ENCODE measurements at regions not wholly inside any gene's neighbourhood (a gene's known extent, or its start where the extent isn't known, plus 50 kb on each side); places are given as distances from the start of the nearest gene placed in this dataset.
"Not testable (repeated sequence)": the region's sequence is repeated elsewhere in the genome, so short reads cannot be mapped to it uniquely, and the experiment has no call there.

- peak; percentile 41 to 66 (median 62) for DNase-seq
- H3K4me3 ChIP-seq (ENCODE audit: control insufficient read depth in 1 of 7, extremely low read depth in 1 of 7, insufficient read depth in 4 of 7, low read depth in 2 of 7, low read length in 6 of 7) = no peak overlapping the region
- H3K9me3 ChIP-seq (ENCODE audit: control extremely low read depth in 1 of 5, control insufficient read depth in 4 of 5, insufficient read depth in 2 of 5, low read depth in 1 of 5, low read length in 4 of 5) = peaks cover 0 to 12% (median 7%) of the 10 kb centered on the region in 5 experiments
- ChIA-PET POLR2A (no interaction called here), CTCF (interaction anchor here (0.7 to 1.6 kb wide), 5 partner anchors 14 to 158 kb away, joined by 3 to 10 read pairs (median 4); no protein-coding TSS in a partner anchor)
- no peak overlapping the region for H3K27ac ChIP-seq (ENCODE audit: insufficient read depth in 1 of 2, low read depth in 1 of 2, low read length in 2 of 2, poor library complexity in 1 of 2, severe bottlenecking in 2 of 2)
- no peaks in the 10 kb centered on the region for H3K27me3 ChIP-seq (replicated peaks in 2 of 5; ENCODE audit: control insufficient read depth in 4 of 5, insufficient read depth in 5 of 5, low read length in 4 of 5)
- 14% methylated on average over 1 of the region's 4 CpGs for WGBS (ENCODE audit: insufficient coverage)
- no peaks in the 10 kb centered on the region for H3K36me3 ChIP-seq (ENCODE audit: control insufficient read depth in 4 of 4, insufficient read depth in 4 of 4, low read length in 3 of 4)
- H3K4me1 ChIP-seq (ENCODE audit: control extremely low read depth in 1 of 4, control insufficient read depth in 4 of 4, insufficient read depth in 4 of 4, low read length in 3 of 4) = peaks cover 0 to 6% (median 2%) of the 10 kb centered on the region in 4 experiments
Observed at GRCh38 chr6:4210629-4211419, 75.4 kb upstream of the ECI2 start.

GRCh38 chr6:4209196-4209595, 73.8 kb upstream of the ECI2 start:
- H3K36me3 ChIP-seq (ENCODE audit: control insufficient read depth in 4 of 4, insufficient read depth in 4 of 4, low read length in 3 of 4) = no peaks in the 10 kb centered on the region
- no peak overlapping the region for H3K27ac ChIP-seq (ENCODE audit: insufficient read depth in 1 of 2, low read depth in 1 of 2, low read length in 2 of 2, poor library complexity in 1 of 2, severe bottlenecking in 2 of 2)
- DNase-seq = peak in 2 of 3 donors; percentile 9 to 27
- H3K27me3 ChIP-seq (replicated peaks in 2 of 5; ENCODE audit: control insufficient read depth in 4 of 5, insufficient read depth in 5 of 5, low read length in 4 of 5) = no peaks in the 10 kb centered on the region
- no peak overlapping the region for H3K4me3 ChIP-seq (ENCODE audit: control insufficient read depth in 1 of 7, extremely low read depth in 1 of 7, insufficient read depth in 4 of 7, low read depth in 2 of 7, low read length in 6 of 7)
- WGBS (ENCODE audit: insufficient coverage) = no CpG with 5 or more reads among the region's 2 CpGs
- H3K4me1 ChIP-seq (ENCODE audit: control extremely low read depth in 1 of 4, control insufficient read depth in 4 of 4, insufficient read depth in 4 of 4, low read length in 3 of 4) = peaks cover 0 to 6% (median 2%) of the 10 kb centered on the region in 4 experiments
- ChIA-PET POLR2A (no interaction called here), CTCF (no interaction called here)
- H3K9me3 ChIP-seq (ENCODE audit: control extremely low read depth in 1 of 5, control insufficient read depth in 4 of 5, insufficient read depth in 2 of 5, low read depth in 1 of 5, low read length in 4 of 5) = peaks cover 0 to 11% (median 8%) of the 10 kb centered on the region in 5 experiments

GRCh38 chr6:4208158-4208557, 72.8 kb upstream of the ECI2 start:
- DNase-seq = no peak
- H3K4me1 ChIP-seq (ENCODE audit: control extremely low read depth in 1 of 4, control insufficient read depth in 4 of 4, insufficient read depth in 4 of 4, low read length in 3 of 4) = peaks cover 0 to 6% (median 2%) of the 10 kb centered on the region in 4 experiments
- peaks cover 0 to 5% (median 2%) of the 10 kb centered on the region in 5 experiments for H3K9me3 ChIP-seq (ENCODE audit: control extremely low read depth in 1 of 5, control insufficient read depth in 4 of 5, insufficient read depth in 2 of 5, low read depth in 1 of 5, low read length in 4 of 5)
- WGBS (ENCODE audit: insufficient coverage) = 95% methylated on average over 2 of the region's 2 CpGs
- ChIA-PET POLR2A (no interaction called here), CTCF (no interaction called here)
- no peak overlapping the region for H3K4me3 ChIP-seq (ENCODE audit: control insufficient read depth in 1 of 7, extremely low read depth in 1 of 7, insufficient read depth in 4 of 7, low read depth in 2 of 7, low read length in 6 of 7)
- H3K27me3 ChIP-seq (replicated peaks in 2 of 5; ENCODE audit: control insufficient read depth in 4 of 5, insufficient read depth in 5 of 5, low read length in 4 of 5) = no peaks in the 10 kb centered on the region
- no peak overlapping the region for H3K27ac ChIP-seq (ENCODE audit: insufficient read depth in 1 of 2, low read depth in 1 of 2, low read length in 2 of 2, poor library complexity in 1 of 2, severe bottlenecking in 2 of 2)
- no peaks in the 10 kb centered on the region for H3K36me3 ChIP-seq (ENCODE audit: control insufficient read depth in 4 of 4, insufficient read depth in 4 of 4, low read length in 3 of 4)

DNA sequence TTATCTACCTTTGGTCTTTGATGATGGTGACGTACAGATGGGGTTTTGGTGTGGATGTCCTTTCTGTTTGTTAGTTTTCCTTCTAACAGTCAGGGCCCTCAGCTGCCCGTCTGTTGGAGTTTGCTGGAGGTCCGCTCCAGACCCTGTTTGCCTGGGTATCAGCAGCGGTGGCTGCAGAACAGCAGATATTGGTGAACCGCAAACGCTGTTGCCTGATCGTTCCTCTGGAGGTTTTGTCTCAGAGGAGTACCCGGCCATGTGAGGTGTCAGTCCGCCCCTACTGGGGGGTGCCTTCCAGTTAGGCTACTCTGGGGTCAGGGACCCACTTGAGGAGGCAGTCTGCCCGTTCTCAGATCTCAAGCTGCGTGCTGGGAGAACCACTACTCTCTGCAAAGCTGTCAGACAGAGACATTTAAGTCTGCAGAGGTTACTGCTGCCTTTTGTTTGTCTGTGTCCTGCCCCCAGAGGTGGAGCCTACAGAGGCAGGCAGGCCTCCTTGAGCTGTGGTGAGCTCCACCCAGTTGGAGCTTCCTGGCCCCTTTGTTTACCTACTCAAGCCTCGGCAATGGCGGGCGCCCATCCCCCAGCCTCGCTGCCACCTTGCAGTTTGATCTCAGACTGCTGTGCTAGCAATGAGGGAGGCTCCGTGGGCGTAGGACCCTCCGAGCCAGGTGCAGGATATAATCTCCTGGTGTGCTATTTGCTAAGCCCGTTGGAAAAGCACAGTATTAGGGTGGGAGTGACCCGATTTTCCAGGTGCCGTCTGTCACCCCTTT, 68.5 kb upstream of the ECI2 start:
- CTCF ChIA-PET = not testable (repeated sequence)
- 96% methylated on average over 14 of the region's 21 CpGs for WGBS (ENCODE audit: insufficient coverage)

GRCh38 chr6:4192627-4193026, 57.3 kb upstream of the ECI2 start:
- POLR2A ChIA-PET = no interaction called here
- Histone ChIP-seq H3K4me1 (ENCODE audit: control extremely low read depth in 1 of 4, control insufficient read depth in 4 of 4, insufficient read depth in 4 of 4, low read length in 3 of 4) (no peaks in the 10 kb centered on the region), H3K27me3 (replicated peaks in 2 of 5; ENCODE audit: control insufficient read depth in 4 of 5, insufficient read depth in 5 of 5, low read length in 4 of 5) (no peaks in the 10 kb centered on the region), H3K36me3 (ENCODE audit: control insufficient read depth in 4 of 4, insufficient read depth in 4 of 4, low read length in 3 of 4) (no peaks in the 10 kb centered on the region), H3K27ac (ENCODE audit: insufficient read depth in 1 of 2, low read depth in 1 of 2, low read length in 2 of 2, poor library complexity in 1 of 2, severe bottlenecking in 2 of 2) (no peak overlapping the region), H3K9me3 (ENCODE audit: control extremely low read depth in 1 of 5, control insufficient read depth in 4 of 5, insufficient read depth in 2 of 5, low read depth in 1 of 5, low read length in 4 of 5) (no peaks in the 10 kb centered on the region), H3K4me3 (ENCODE audit: control insufficient read depth in 1 of 7, extremely low read depth in 1 of 7, insufficient read depth in 4 of 7, low read depth in 2 of 7, low read length in 6 of 7) (no peak overlapping the region)
- WGBS (ENCODE audit: insufficient coverage) = 95% methylated on average over 3 of the region's 3 CpGs
- DNase-seq = no peak
- CTCF ChIA-PET = no interaction called here

More for the DNA sequence above, 68.5 kb upstream of the ECI2 start:
- H3K27me3 ChIP-seq (replicated peaks in 2 of 5; ENCODE audit: control insufficient read depth in 4 of 5, insufficient read depth in 5 of 5, low read length in 4 of 5); H3K4me3 ChIP-seq (ENCODE audit: control insufficient read depth in 1 of 7, extremely low read depth in 1 of 7, insufficient read depth in 4 of 7, low read depth in 2 of 7, low read length in 6 of 7); H3K36me3 ChIP-seq (ENCODE audit: control insufficient read depth in 4 of 4, insufficient read depth in 4 of 4, low read length in 3 of 4); H3K27ac ChIP-seq (ENCODE audit: insufficient read depth in 1 of 2, low read depth in 1 of 2, low read length in 2 of 2, poor library complexity in 1 of 2, severe bottlenecking in 2 of 2); H3K9me3 ChIP-seq (ENCODE audit: control extremely low read depth in 1 of 5, control insufficient read depth in 4 of 5, insufficient read depth in 2 of 5, low read depth in 1 of 5, low read length in 4 of 5); H3K4me1 ChIP-seq (ENCODE audit: control extremely low read depth in 1 of 4, control insufficient read depth in 4 of 4, insufficient read depth in 4 of 4, low read length in 3 of 4); POLR2A ChIA-PET; DNase-seq: not testable (repeated sequence)

- CTCF ChIA-PET = no interaction called here
- no CpG with 5 or more reads among the region's 1 CpG for WGBS (ENCODE audit: insufficient coverage)
Observed at GRCh38 chr6:4192173-4192572, 56.8 kb upstream of the ECI2 start.

DNA sequence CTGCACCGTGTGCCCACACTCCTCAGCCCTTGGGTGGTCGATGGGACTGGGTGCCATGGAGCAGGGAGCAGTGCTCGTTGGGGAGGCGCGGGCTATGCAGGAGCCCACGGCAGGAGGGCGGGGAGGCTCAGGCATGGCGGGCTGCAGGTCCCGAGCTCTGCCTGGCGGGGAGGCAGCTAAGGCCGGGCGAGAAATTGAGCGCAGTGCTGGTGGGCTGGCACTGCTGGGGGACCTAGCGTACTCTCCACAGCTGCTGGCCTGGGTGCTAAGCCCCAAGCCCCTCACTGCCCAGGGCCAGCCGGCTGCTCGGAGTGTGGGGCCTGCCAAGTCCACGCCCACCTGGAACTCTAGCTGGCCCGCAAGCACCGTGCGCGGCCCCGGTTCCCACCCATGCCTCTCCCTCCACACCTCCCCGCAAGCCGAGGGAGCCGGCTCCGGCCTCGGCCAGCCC, 55.9 kb upstream of the ECI2 start:
- Histone ChIP-seq H3K27ac (ENCODE audit: insufficient read depth in 1 of 2, low read depth in 1 of 2, low read length in 2 of 2, poor library complexity in 1 of 2, severe bottlenecking in 2 of 2) (no peak overlapping the region), H3K27me3 (replicated peaks in 2 of 5; ENCODE audit: control insufficient read depth in 4 of 5, insufficient read depth in 5 of 5, low read length in 4 of 5) (no peaks in the 10 kb centered on the region), H3K4me1 (ENCODE audit: control extremely low read depth in 1 of 4, control insufficient read depth in 4 of 4, insufficient read depth in 4 of 4, low read length in 3 of 4) (no peaks in the 10 kb centered on the region), H3K4me3 (ENCODE audit: control insufficient read depth in 1 of 7, extremely low read depth in 1 of 7, insufficient read depth in 4 of 7, low read depth in 2 of 7, low read length in 6 of 7) (no peak overlapping the region), H3K36me3 (ENCODE audit: control insufficient read depth in 4 of 4, insufficient read depth in 4 of 4, low read length in 3 of 4) (no peaks in the 10 kb centered on the region), H3K9me3 (ENCODE audit: control extremely low read depth in 1 of 5, control insufficient read depth in 4 of 5, insufficient read depth in 2 of 5, low read depth in 1 of 5, low read length in 4 of 5) (no peaks in the 10 kb centered on the region)
- CTCF ChIA-PET = no interaction called here
- 98% methylated on average over 18 of the region's 27 CpGs for whole genome bisulfite sequencing (ENCODE audit: insufficient coverage)
- no peak for DNase-seq
- POLR2A ChIA-PET = no interaction called here

More at GRCh38 chr6:4192173-4192572, 56.8 kb upstream of the ECI2 start:
- POLR2A ChIA-PET = no interaction called here
- Histone ChIP-seq H3K4me3 (ENCODE audit: control insufficient read depth in 1 of 7, extremely low read depth in 1 of 7, insufficient read depth in 4 of 7, low read depth in 2 of 7, low read length in 6 of 7) (no peak overlapping the region), H3K27me3 (replicated peaks in 2 of 5; ENCODE audit: control insufficient read depth in 4 of 5, insufficient read depth in 5 of 5, low read length in 4 of 5) (no peaks in the 10 kb centered on the region), H3K4me1 (ENCODE audit: control extremely low read depth in 1 of 4, control insufficient read depth in 4 of 4, insufficient read depth in 4 of 4, low read length in 3 of 4) (no peaks in the 10 kb centered on the region), H3K27ac (ENCODE audit: insufficient read depth in 1 of 2, low read depth in 1 of 2, low read length in 2 of 2, poor library complexity in 1 of 2, severe bottlenecking in 2 of 2) (no peak overlapping the region), H3K9me3 (ENCODE audit: control extremely low read depth in 1 of 5, control insufficient read depth in 4 of 5, insufficient read depth in 2 of 5, low read depth in 1 of 5, low read length in 4 of 5) (no peaks in the 10 kb centered on the region), H3K36me3 (ENCODE audit: control insufficient read depth in 4 of 4, insufficient read depth in 4 of 4, low read length in 3 of 4) (no peaks in the 10 kb centered on the region)
- no peak for DNase-seq
